KMS-11 (cell line): ENCODE measurements at regions not wholly inside any gene's neighbourhood (a gene's known extent, or its start where the extent isn't known, plus 50 kb on each side); places are given as distances from the start of the nearest gene placed in this dataset.

Experiments
- H2AFZ ChIP-seq: fragments of 200-600 bp; sonication (generic); 2 replicates; pipeline ENCODE4 v1.6.1; 2016; ENCODE audit warnings: antibody characterized with exemption, mixed run types, low read depth
- H3K27ac ChIP-seq: fragments of 200-600 bp; sonication (generic); 2 replicates; pipeline ENCODE4 v1.6.1; 2016; ENCODE audit warnings: mild to moderate bottlenecking, mixed run types
- H3K27me3 ChIP-seq: fragments of 200-600 bp; sonication (generic); 2 replicates; pipeline ENCODE4 v1.6.1; 2017; ENCODE audit warnings: mild to moderate bottlenecking, low read depth, mixed run types, moderate library complexity; ENCODE audit not compliant: insufficient read depth
- H3K36me3 ChIP-seq: fragments of 200-600 bp; sonication (generic); 2 replicates; pipeline ENCODE4 v1.6.1; 2017; ENCODE audit warnings: mild to moderate bottlenecking, mixed run types; ENCODE audit not compliant: insufficient read depth
- H3K4me1 ChIP-seq: fragments of 200-600 bp; sonication (generic); 2 replicates; pipeline ENCODE4 v1.6.1; 2016; ENCODE audit warnings: mild to moderate bottlenecking, low read depth, mixed run types; ENCODE audit not compliant: poor library complexity, severe bottlenecking
- H3K4me2 ChIP-seq: fragments of 200-600 bp; sonication (generic); 2 replicates; pipeline ENCODE4 v1.7.0; 2016; ENCODE audit warnings: mild to moderate bottlenecking, mixed run types
- H3K4me3 ChIP-seq: fragments of 200-600 bp; sonication (generic); IDR thresholded peaks from 2 replicates; pipeline ENCODE4 v1.6.1; 2017; ENCODE audit warnings: low read depth, low read length, mixed read lengths; ENCODE audit not compliant: insufficient read depth
- H3K79me2 ChIP-seq: fragments of 200-600 bp; sonication (generic); 2 replicates; pipeline ENCODE4 v1.6.1; 2016; ENCODE audit warnings: low read depth, mixed run types; ENCODE audit not compliant: insufficient read depth
- H3K9ac ChIP-seq: fragments of 200-600 bp; sonication (generic); 2 replicates; pipeline ENCODE4 v1.6.1; 2016; ENCODE audit warnings: mild to moderate bottlenecking, mixed run types
- H4K20me1 ChIP-seq: fragments of 200-600 bp; sonication (generic); 2 replicates; pipeline ENCODE4 v1.6.1; 2016; ENCODE audit warnings: mild to moderate bottlenecking, mixed run types; ENCODE audit not compliant: insufficient read depth
- CTCF ChIP-seq: fragments of 200-600 bp; sonication (generic); conservative IDR thresholded peaks from 2 replicates; pipeline ENCODE4 v1.6.1; 2017; ENCODE audit warnings: low read depth, mild to moderate bottlenecking, antibody characterized with exemption, low read length, moderate library complexity, mixed read lengths

- Histone ChIP-seq H3K4me3 (no peak overlapping the region), H3K79me2 (no peaks in the 10 kb centered on the region), H3K27ac (no peak overlapping the region), H3K9ac (no peak overlapping the region), H3K4me2 (no peak overlapping the region), H3K36me3 (no peaks in the 10 kb centered on the region), H3K27me3 (no peaks in the 10 kb centered on the region), H3K4me1 (peaks cover under 1% of the 10 kb centered on the region), H2AFZ (no peak overlapping the region), H4K20me1 (no peaks in the 10 kb centered on the region)
- no peak for TF ChIP-seq CTCF
These were observed 280.2 kb upstream of the EDNRB start for GRCh38 chr13:78198821-78199220.

GRCh38 chr13:78198419-78198818 lies 279.8 kb upstream of the EDNRB start:
- H4K20me1 ChIP-seq, result no peaks in the 10 kb centered on the region
- no peak overlapping the region for H3K27ac ChIP-seq
- H3K4me3 ChIP-seq, result no peak overlapping the region
- H2AFZ ChIP-seq, result no peak overlapping the region
- H3K4me2 ChIP-seq, result no peak overlapping the region
- peaks cover 5% of the 10 kb centered on the region for H3K4me1 ChIP-seq
- H3K27me3 ChIP-seq, result no peaks in the 10 kb centered on the region
- no peak overlapping the region for H3K9ac ChIP-seq
- TF ChIP-seq CTCF, result no peak
- no peaks in the 10 kb centered on the region for H3K79me2 ChIP-seq
- H3K36me3 ChIP-seq, result no peaks in the 10 kb centered on the region

GRCh38 chr13:78197231-78197630 lies 278.6 kb upstream of the EDNRB start:
- H3K4me2 ChIP-seq, result no peak overlapping the region

GRCh38 chr13:78194904-78195639 lies 276.4 kb upstream of the EDNRB start:
- H3K4me1 ChIP-seq, result peaks cover 5% of the 10 kb centered on the region
- no peaks in the 10 kb centered on the region for H4K20me1 ChIP-seq
- no peak overlapping the region for H3K4me3 ChIP-seq
- H3K27ac ChIP-seq, result no peak overlapping the region
- H3K79me2 ChIP-seq, result no peaks in the 10 kb centered on the region
- no peak overlapping the region for H3K9ac ChIP-seq
- H2AFZ ChIP-seq, result no peak overlapping the region
- H3K27me3 ChIP-seq, result no peaks in the 10 kb centered on the region
- H3K4me2 ChIP-seq, result no peak overlapping the region
- no peaks in the 10 kb centered on the region for H3K36me3 ChIP-seq
- TF ChIP-seq CTCF, result no peak

More at GRCh38 chr13:78197231-78197630, 278.6 kb upstream of the EDNRB start:
- peaks cover 5% of the 10 kb centered on the region for H3K4me1 ChIP-seq
- H3K4me3 ChIP-seq, result no peak overlapping the region
- H3K27ac ChIP-seq, result no peak overlapping the region
- TF ChIP-seq CTCF, result no peak
- H4K20me1 ChIP-seq, result no peaks in the 10 kb centered on the region
- no peak overlapping the region for H2AFZ ChIP-seq
- H3K36me3 ChIP-seq, result no peaks in the 10 kb centered on the region
- no peak overlapping the region for H3K9ac ChIP-seq
- H3K79me2 ChIP-seq, result no peaks in the 10 kb centered on the region
- H3K27me3 ChIP-seq, result no peaks in the 10 kb centered on the region
